Natural killer cell (primary cell): ENCODE measurements at regions not wholly inside any gene's neighbourhood (a gene's known extent, or its start where the extent isn't known, plus 50 kb on each side); places are given as distances from the start of the nearest gene placed in this dataset.

ENCODE experiments used
- ATAC-seq, 3 donors: fragments of 150-1000 bp in 2 of 3; fragments of 200-7000 bp in 1 of 3; cut with Tn5 transposase; 1 replicate in 1 of 3; 2 replicates in 2 of 3; pipeline ENCODE4 v1.10.0; 2021; ENCODE audit warnings: mild to moderate bottlenecking in 2 of 3, moderate library complexity in 2 of 3
- DNase-seq, 2 donors: peaks; one replicate each; pipeline versions ENCODE4 v3.0.0 to v3.0.0-alpha.2; 2013 to 2021; ENCODE audit warnings: mixed read lengths in 1 of 2
- H3K27ac ChIP-seq: one replicate; pipeline ENCODE4 v1.5.1; 2013; ENCODE audit warnings: mild to moderate bottlenecking, low read length
- H3K27me3 ChIP-seq: one replicate; pipeline ENCODE4 v1.6.1; 2013; ENCODE audit warnings: low read length; ENCODE audit not compliant: control insufficient read depth, insufficient read depth
- H3K36me3 ChIP-seq: one replicate; pipeline ENCODE4 v1.6.1; 2013; ENCODE audit warnings: low read length; ENCODE audit not compliant: control insufficient read depth, insufficient read depth
- H3K4me1 ChIP-seq: one replicate; pipeline ENCODE4 v1.6.1; 2013; ENCODE audit warnings: low read length; ENCODE audit not compliant: control insufficient read depth, insufficient read depth
- H3K4me3 ChIP-seq: one replicate; pipeline ENCODE4 v1.5.1; 2013; ENCODE audit warnings: low read length
- H3K9me3 ChIP-seq: one replicate; pipeline ENCODE4 v1.6.1; 2013; ENCODE audit warnings: low read length; ENCODE audit not compliant: control insufficient read depth, insufficient read depth
- H3K27ac Mint-ChIP-seq, 2 donors: one replicate each; pipeline ENCODE4 v1.8.0; 2022; ENCODE audit warnings: mild to moderate bottlenecking in 2 of 2, mixed read lengths in 2 of 2, moderate library complexity in 1 of 2
- H3K27me3 Mint-ChIP-seq, 2 donors: one replicate each; pipeline ENCODE4 v1.8.0; 2022; ENCODE audit warnings: low read depth in 2 of 2, mixed read lengths in 2 of 2
- H3K36me3 Mint-ChIP-seq: one replicate; pipeline ENCODE4 v1.8.0; 2022; ENCODE audit warnings: mixed read lengths
- H3K4me1 Mint-ChIP-seq, 2 donors: one replicate each; pipeline ENCODE4 v1.8.0; 2022; ENCODE audit warnings: mixed read lengths in 2 of 2
- H3K4me3 Mint-ChIP-seq: one replicate; pipeline ENCODE4 v1.8.0; 2022; ENCODE audit warnings: mild to moderate bottlenecking, moderate library complexity, mixed read lengths
- H3K9me3 Mint-ChIP-seq, 2 donors: one replicate each; pipeline ENCODE4 v1.8.0; 2022; ENCODE audit warnings: mixed read lengths in 2 of 2
- CTCF ChIP-seq: fragments of 200-600 bp; IDR thresholded peaks from one replicate; pipeline ENCODE4 v1.8.0; 2022; ENCODE audit warnings: antibody characterized with exemption
- WGBS: methylation state at CpG from one replicate; pipeline ENCODE4 v1.1.7; 2013; ENCODE audit warnings: missing lambda C conversion rate; ENCODE audit not compliant: insufficient coverage; 5-methylcytosine and 5-hydroxymethylcytosine counted together
- intact Hi-C: fragments of 100-400 bp; cut with micrococcal nuclease; formaldehyde crosslinking; loops from one replicate; pipeline ENCODE4 v1.14.2; 2022

GRCh38 chr16:60073376-60073775 is 1339.3 kb upstream of the GOT2 start:
- H3K4me3 Mint-ChIP-seq: no peak overlapping the region
- 90% methylated on average over 4 of the region's 4 CpGs for WGBS
- H3K4me1 ChIP-seq: no peaks in the 10 kb centered on the region
- DNase-seq (no peak), ATAC-seq (no peak)
- no peaks in the 10 kb centered on the region for H3K27me3 Mint-ChIP-seq
- peaks cover 4% of the 10 kb centered on the region for H3K9me3 ChIP-seq
- no peaks in the 10 kb centered on the region for H3K27me3 ChIP-seq
- no peak overlapping the region for H3K27ac Mint-ChIP-seq
- H3K36me3 ChIP-seq: no peaks in the 10 kb centered on the region
- intact Hi-C loops: no loop called here
- no peak overlapping the region for H3K4me3 ChIP-seq
- peaks cover 9 to 21% of the 10 kb centered on the region in 2 donors for H3K9me3 Mint-ChIP-seq
- H3K36me3 Mint-ChIP-seq: peaks cover 10% of the 10 kb centered on the region
- no peak for TF ChIP-seq CTCF
- no peak overlapping the region for H3K27ac ChIP-seq
- H3K4me1 Mint-ChIP-seq: no peaks in the 10 kb centered on the region

- DNase-seq (no peak), ATAC-seq (no peak)
- H3K27me3 ChIP-seq: no peaks in the 10 kb centered on the region
- H3K4me1 ChIP-seq: no peaks in the 10 kb centered on the region
- H3K9me3 Mint-ChIP-seq: peaks cover 14 to 18% of the 10 kb centered on the region in 2 donors
- H3K27me3 Mint-ChIP-seq: no peaks in the 10 kb centered on the region
- H3K4me3 ChIP-seq: no peak overlapping the region
- peaks cover 7% of the 10 kb centered on the region for H3K9me3 ChIP-seq
- H3K36me3 ChIP-seq: no peaks in the 10 kb centered on the region
- H3K36me3 Mint-ChIP-seq: peaks cover 14% of the 10 kb centered on the region
- intact Hi-C loops: no loop called here
- H3K27ac ChIP-seq: no peak overlapping the region
- no peak overlapping the region for H3K27ac Mint-ChIP-seq
- H3K4me3 Mint-ChIP-seq: no peak overlapping the region
- TF ChIP-seq CTCF: no peak
- no peaks in the 10 kb centered on the region for H3K4me1 Mint-ChIP-seq
These were observed 1329.9 kb upstream of the GOT2 start for GRCh38 chr16:60064026-60064425.

- no peak overlapping the region for H3K4me3 ChIP-seq
- Mint-ChIP-seq H3K27me3 (no peaks in the 10 kb centered on the region), H3K9me3 (peaks cover 14 to 23% of the 10 kb centered on the region in 2 donors), H3K4me1 (no peaks in the 10 kb centered on the region), H3K4me3 (no peak overlapping the region), H3K27ac (no peak overlapping the region), H3K36me3 (peaks cover 10% of the 10 kb centered on the region)
- no peaks in the 10 kb centered on the region for H3K36me3 ChIP-seq
- ATAC-seq (no peak), DNase-seq (no peak)
- TF ChIP-seq CTCF: no peak
- intact Hi-C loops: no loop called here
- no peaks in the 10 kb centered on the region for H3K4me1 ChIP-seq
- no peak overlapping the region for H3K27ac ChIP-seq
- H3K27me3 ChIP-seq: no peaks in the 10 kb centered on the region
- H3K9me3 ChIP-seq: peaks cover 7% of the 10 kb centered on the region
These were observed 1327.3 kb upstream of the GOT2 start for GRCh38 chr16:60061396-60061795.

- no peak overlapping the region for H3K4me3 Mint-ChIP-seq
- DNase-seq: no peak
- TF ChIP-seq CTCF: no peak
- no peak overlapping the region for H3K27ac Mint-ChIP-seq
- 40% methylated on average over 1 of the region's 2 CpGs for WGBS
- no peak overlapping the region for H3K4me3 ChIP-seq
- H3K4me1 ChIP-seq: no peaks in the 10 kb centered on the region
- no peak for ATAC-seq
- H3K36me3 ChIP-seq: no peaks in the 10 kb centered on the region
- no peaks in the 10 kb centered on the region for H3K27me3 Mint-ChIP-seq
- H3K9me3 ChIP-seq: peaks cover 2% of the 10 kb centered on the region
- H3K27me3 ChIP-seq: no peaks in the 10 kb centered on the region
- peaks cover 13 to 22% of the 10 kb centered on the region in 2 donors for H3K9me3 Mint-ChIP-seq
- intact Hi-C loops: no loop called here
- peaks cover 6% of the 10 kb centered on the region for H3K36me3 Mint-ChIP-seq
- H3K4me1 Mint-ChIP-seq: no peaks in the 10 kb centered on the region
- H3K27ac ChIP-seq: no peak overlapping the region
These were observed 1326.6 kb upstream of the GOT2 start for GRCh38 chr16:60060731-60061130.
